NB4 (cell line): ENCODE measurements at regions not wholly inside any gene's neighbourhood (a gene's known extent, or its start where the extent isn't known, plus 50 kb on each side); places are given as distances from the start of the nearest gene placed in this dataset.

Experiments
- MAX ChIP-seq: IDR thresholded peaks from 2 replicates; pipeline ENCODE4 v1.6.1; 2011; ENCODE audit warnings: low read depth, low read length
- POLR2A ChIP-seq: IDR thresholded peaks from 2 replicates; pipeline ENCODE4 v1.6.1; 2011; ENCODE audit warnings: mild to moderate bottlenecking; ENCODE audit not compliant: insufficient read length; ENCODE audit errors: extremely low read depth
- TF ChIP-seq, protein P1 (sequence below): IDR thresholded peaks from one replicate; pipeline ENCODE4 v1.5.1; 2012; ENCODE audit warnings: low read depth, low read length

DNA sequence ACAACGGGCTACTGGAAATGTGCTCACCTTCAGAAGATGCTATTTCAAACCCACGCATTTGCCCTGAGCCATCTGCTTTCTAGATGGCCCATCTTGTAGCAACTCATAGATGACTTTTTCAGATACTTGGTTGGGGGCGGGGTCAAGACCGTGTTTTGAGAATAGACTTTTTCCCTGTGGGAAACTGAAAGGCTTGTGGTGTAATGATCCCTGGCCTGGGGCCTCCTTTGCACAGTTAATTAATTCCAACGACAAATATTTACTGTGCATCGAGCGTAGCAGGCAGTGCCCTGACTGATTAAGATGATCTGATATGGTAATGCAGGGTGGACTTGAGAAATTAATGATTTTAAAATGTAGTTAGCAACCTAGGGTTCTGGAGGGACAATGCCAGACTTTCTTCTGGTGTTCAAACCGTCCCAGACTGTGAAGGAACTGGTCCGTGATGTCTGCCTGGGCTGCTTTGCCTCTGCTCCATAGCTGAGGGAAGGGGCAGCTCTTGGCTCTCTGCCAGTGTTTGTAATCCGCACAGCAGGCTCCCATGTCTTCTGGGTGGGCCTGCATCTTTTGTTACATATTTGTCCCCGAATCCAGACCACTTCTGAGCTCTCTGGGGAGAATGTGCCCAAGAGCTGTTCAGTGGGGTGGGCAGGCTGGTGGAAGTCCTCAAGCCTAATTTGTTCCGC, 84.8 kb downstream of the ADAMTS15 start:
- TF ChIP-seq, protein P1, sequence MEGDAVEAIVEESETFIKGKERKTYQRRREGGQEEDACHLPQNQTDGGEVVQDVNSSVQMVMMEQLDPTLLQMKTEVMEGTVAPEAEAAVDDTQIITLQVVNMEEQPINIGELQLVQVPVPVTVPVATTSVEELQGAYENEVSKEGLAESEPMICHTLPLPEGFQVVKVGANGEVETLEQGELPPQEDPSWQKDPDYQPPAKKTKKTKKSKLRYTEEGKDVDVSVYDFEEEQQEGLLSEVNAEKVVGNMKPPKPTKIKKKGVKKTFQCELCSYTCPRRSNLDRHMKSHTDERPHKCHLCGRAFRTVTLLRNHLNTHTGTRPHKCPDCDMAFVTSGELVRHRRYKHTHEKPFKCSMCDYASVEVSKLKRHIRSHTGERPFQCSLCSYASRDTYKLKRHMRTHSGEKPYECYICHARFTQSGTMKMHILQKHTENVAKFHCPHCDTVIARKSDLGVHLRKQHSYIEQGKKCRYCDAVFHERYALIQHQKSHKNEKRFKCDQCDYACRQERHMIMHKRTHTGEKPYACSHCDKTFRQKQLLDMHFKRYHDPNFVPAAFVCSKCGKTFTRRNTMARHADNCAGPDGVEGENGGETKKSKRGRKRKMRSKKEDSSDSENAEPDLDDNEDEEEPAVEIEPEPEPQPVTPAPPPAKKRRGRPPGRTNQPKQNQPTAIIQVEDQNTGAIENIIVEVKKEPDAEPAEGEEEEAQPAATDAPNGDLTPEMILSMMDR, result no peak
- TF ChIP-seq MAX (no peak), POLR2A (no peak)
